RCC 7860 (cell line): ENCODE measurements at regions not wholly inside any gene's neighbourhood (a gene's known extent, or its start where the extent isn't known, plus 50 kb on each side); places are given as distances from the start of the nearest gene placed in this dataset.
"Not testable (repeated sequence)": the region's sequence is repeated elsewhere in the genome, so short reads cannot be mapped to it uniquely, and the experiment has no call there.

ENCODE experiments used
- DNase-seq: peaks from one replicate; pipeline ENCODE4 v3.0.0-alpha.2; 2015; ENCODE audit warnings: low spot score
- FAIRE-seq: peaks from 2 replicates; lab custom pipeline; 2012; peaks lifted over from hg19 to GRCh38; lab: Jason Lieb, UNC

DNA sequence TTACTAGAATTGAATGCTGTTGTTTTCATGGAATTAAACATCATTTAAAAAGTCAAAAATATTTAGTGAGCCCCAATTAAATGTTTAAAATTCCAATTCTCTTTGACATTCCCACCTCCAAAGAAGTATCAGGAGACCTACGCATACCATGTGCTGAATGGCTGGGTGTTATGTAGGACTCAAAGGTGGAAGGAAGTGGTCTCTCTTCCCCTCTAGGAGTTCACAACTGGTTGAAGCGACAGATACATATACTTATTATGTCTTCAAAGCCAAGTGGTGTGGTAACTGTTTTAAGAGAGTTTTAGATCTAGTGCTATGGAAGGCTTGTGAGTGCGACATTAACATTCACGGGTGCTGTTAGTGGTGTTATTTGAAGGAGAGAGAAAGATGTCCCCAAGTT lies 464.0 kb downstream of the ATP23 start:
- no peak for FAIRE-seq
- no peak for DNase-seq

DNA sequence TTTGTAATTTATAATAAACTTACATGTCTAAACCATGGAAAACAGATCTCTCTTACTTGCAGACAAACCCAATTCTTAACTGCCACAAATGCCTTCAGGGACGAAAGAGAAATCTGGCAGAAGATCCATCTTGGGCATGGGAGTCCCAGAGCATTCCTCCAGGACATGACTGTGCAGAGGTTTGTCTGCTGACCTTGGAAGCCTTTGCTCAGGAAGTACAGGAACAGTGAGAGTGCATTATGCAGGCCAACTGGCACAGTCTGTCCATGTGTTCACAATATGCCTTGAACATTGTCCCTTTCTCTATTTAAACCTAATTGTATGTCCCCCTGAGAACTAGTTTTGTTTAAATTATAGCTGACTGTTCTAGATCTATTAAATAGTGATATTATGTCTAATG lies 467.1 kb downstream of the ATP23 start:
- DNase-seq (no peak), FAIRE-seq (no peak)

DNA sequence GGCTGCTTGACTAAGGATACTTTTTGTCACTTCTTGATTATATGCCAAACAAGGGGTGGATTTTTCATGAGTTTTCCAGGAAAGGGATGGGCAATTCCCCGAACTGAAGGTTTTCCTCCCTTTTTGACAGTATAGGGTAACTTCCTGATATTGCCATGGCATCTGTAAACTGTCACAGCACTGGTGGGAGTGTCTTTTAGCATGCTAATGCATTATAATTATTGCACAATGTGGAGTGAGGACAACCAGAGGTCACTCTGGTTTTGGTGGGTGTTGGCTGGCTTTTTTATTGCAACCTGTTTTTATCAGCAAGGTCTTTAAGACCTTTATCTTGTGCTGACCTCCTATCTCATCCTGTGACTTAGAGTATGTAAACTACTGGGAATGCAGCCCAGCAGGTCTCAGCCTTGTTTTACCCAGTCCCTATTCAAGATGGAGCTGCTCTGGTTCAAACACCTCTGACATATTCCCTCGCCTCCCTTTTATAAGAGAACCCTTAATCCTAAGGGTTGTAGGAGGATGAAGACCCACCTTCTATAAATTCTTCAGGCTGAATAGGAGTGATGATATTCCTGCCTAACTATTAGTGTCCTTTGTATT lies 471.2 kb downstream of the ATP23 start:
- FAIRE-seq (no peak), DNase-seq (no peak)

DNA sequence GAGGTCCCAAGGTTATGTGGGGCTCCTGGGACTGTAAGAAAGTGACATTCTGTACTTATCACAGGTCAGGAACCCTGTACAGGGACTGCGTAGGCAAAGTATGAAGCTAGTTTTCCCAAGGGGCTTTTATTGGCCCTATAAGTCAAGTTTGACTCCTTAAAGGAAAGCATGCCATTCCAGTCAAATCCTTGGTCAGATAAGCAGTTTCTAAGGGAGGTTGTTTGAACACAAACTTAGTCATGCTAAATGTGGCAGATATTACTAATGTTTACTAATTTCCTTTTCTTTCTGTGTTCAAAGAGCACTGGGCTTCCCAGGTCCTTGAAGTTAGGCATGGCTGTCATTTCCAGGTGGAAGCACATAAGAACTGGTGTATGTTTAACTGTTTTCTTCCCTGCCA lies 472.4 kb downstream of the ATP23 start:
- peak; percentile 65 for FAIRE-seq
- DNase-seq: peak; percentile 70

DNA sequence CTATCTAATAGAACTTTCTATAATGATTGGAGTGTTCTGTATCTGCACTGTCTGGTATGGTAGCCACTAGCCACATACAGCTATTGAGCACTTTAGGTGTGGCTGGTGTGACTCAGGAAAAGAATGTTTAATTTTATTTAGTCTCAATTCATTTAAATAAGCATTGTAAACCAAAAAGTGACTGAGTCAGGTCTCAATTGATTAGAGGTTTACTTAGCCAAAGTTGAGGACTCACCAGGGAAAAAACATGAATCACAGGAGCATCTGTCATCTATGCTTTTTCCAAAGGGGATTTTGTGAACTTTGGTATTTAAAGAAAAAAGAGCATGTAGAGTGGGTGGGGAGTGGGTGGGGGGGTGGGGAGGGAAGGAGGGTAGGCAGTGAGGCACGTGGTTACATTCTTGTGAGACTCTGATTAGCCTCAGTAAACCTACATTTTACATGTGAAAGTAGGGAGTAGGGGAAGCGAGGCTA lies 473.1 kb downstream of the ATP23 start:
- peak; percentile 36 for DNase-seq

DNA sequence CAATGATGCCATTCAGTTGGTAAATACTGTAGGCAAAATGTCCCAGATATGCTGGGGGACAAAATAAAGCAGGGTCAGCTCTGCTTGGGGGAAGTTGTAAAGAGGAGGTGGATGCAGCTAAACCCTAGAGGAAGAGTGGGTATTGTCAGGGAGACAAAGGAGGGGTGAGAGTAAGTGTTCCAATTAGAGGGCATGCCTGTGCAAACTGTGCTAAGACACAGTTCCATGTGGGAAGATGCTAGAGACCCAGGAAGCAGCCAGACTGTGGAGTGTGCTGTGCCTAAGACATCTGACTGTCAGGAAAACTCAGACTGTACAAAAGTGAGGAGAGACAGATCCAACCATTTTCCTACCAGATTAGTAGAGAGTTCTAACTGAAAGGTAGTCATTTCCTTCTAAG lies 474.3 kb downstream of the ATP23 start:
- no peak for FAIRE-seq
- DNase-seq: no peak

More for the DNA sequence above, 473.1 kb downstream of the ATP23 start:
- no peak for FAIRE-seq

DNA sequence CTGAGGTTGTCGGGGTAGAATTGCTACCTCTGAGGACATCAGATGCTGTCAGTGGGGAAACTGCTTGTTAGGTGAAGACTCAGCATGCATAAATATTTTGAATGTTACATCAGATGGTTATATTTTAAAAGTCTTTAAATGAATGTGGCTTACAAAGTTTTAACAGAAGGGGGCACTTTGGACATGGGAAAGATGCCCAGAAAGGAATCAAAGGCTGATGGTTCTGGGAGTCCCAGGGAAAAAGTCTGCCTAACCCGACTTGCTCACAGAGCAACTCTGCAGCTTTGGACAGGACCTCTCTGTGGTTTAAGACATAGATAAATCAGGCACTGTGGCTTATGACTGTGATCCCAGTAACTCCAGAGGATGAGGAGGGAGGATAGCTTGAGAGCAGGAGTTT lies 474.9 kb downstream of the ATP23 start:
- DNase-seq (peak; percentile 37), FAIRE-seq (peak; percentile 27)

DNA sequence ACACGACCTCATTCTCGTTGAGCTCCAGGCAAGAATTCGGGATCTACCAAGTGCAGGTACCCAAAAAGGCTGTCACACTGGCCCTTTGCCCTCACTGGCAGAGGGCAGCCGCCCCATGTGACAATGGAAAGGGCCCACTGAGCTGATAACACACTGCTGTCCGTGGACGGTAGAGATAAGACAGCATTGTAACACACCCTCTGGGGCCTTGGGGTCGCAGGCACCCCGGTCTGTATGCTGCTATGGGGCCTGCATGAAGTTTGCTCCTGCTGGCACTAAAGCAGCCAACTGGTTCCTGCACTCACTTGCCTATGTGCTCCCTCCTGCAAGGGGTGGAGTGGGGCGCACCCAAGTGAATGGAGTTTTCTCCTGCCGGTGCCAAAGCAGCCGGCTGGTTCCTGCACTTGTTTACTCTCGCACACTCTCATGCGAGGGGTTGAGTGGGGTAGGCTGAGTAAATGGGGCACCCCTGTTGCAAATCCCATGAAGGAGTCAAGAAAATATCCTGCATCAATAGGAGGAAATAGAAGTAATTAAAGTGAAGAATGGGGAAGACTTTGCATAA lies 477.9 kb downstream of the ATP23 start:
- DNase-seq: no peak
- FAIRE-seq: no peak

DNA sequence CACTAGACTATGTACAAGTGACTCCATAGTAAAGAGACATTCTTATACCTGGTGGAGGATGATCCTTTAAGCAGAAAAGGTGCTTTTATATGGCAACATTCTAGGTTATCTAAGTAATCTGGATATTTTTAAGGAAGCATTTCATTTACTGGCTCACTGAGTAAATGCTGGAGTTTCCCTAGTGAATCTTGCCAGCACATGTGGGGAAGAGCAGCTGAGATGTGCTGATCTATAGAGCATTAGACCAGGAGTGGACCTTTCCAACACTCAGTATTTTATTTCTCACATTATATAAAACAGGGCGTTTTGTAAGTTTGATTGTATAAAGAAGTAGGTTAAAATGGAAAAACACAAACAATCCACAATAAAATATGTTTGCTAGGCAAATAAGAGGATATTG lies 478.5 kb downstream of the ATP23 start:
- DNase-seq (no peak), FAIRE-seq (no peak)

DNA sequence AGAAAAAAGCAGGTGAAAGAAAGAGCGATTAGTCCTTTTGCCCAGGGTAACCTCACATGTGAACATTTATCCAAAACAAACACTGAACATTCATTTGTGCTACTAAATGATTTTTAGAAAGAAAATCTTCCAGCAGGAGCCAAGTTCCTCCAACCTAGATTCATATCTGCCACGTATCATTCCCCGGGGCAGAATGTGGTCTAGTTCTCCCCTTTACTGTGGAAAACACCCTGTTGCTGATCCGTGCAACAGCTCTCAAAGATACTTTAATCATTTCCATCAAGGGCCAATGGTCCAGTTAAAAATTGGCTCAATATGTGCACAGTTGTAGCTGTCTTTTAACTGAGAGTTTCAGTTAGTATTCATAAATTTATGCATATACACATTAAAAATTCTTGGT lies 479.1 kb downstream of the ATP23 start:
- FAIRE-seq: no peak
- DNase-seq: no peak

DNA sequence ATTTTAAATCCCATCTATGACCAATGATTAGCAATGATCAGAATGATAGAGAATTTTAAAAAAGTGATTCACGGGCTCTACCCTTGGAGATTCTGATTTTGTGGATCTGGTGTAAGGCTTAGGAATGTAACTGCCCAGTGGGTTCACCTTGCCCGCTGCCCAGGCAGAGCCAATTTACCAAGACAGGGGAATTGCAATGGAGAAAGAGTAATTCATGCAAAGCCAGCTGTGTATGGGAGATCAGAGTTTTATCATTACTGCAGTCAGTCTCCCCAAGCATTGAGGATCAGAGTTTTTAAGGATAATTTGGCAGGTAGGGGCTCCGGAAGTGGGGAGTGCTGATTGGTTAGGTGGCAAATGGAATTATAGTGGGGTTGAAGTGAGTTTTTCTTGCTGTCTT lies 480.6 kb downstream of the ATP23 start:
- no peak for DNase-seq
- FAIRE-seq: no peak

DNA sequence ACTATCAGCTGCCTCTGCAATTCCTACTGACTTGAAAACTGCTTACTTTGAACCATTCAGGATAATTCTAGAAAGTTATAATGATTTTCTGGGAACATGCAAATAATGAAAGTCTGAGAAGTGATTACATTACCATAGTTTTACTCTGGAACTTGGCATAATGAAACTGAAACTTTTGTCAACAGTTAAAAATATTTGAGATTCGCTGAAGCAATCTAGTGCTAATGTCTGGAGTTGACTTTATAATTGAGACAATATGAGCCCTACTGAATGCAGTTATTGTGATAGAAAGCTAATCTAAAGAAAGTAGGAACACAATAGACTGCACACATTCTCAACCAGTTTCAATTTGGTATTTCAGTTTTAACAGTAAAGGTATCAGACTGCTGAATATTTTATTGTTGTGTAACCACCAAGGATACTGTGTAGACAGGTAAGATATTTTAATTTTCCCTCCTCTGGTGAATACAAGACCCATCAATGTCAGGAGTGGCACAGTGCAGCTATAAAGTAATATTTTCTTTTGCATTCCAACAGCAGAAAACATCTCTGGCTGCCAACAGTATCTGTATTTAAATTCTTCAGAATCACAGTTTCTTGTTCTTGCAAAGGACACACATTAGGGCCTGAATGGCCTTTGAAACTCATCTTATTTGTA lies 483.5 kb downstream of the ATP23 start:
- no peak for DNase-seq
- no peak for FAIRE-seq

DNA sequence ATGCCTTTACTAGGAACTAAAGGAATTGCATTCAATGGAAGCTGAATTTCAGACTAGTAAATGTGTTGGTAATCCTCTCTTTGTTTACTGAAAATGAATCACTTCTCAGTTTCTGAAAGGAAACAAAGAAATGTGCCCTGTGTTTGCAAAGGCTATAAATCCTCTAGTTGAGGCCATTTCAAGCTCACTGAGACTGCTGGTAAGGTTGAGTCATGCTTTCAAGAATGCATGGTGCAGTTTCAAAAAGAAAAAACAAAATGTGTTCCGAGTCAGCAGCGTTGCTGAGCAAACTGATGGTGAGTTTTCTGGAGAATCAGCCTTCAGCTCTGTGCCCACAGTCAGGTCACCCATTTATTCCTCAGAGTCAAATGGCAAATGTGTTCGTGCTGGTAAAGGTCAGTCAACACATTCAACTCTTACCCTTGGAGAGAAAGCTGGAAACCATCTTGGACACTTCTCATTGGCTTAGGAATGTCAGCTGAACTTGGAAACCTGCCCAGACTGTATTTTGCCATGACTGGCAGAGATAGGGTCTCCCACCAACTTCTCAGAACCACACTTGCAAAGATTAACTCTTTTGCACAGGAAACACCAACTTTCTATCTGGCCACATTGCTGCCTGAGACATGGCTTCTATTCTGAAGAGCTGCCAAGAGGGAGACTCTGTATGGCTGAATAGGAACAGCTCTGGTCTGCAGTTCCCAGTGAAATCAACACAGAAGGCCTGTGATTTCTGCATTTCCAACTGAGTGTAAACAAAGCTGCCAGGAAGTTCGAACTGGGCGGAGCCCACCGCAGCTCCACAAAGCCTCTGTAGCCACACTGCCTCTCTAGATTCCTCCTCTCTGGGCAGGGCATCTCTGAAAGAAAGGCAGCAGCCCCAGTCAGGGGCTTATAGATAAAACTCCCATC lies 484.4 kb downstream of the ATP23 start:
- FAIRE-seq (peak; percentile 91), DNase-seq (peak; percentile 91)

DNA sequence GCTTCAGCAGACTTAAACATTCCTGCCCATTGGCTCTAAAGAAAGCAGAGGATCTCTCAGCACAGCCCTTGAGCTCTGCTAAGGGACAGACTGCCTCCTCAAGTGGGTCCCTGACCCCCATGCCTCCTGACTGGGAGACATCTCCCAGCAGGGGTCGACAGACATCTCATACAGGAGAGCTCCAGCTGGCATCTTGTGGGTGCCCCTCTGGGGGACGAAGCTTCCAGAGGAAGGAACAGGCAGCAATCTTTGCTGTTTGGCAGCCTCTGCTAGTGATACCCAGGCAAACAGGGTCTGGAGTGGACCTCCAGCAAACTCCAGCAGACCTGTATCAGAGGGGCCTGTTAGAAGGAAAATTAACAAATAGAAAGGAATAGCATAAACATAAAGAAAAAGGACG lies 485.1 kb downstream of the ATP23 start:
- FAIRE-seq, DNase-seq: not testable (repeated sequence)

DNA sequence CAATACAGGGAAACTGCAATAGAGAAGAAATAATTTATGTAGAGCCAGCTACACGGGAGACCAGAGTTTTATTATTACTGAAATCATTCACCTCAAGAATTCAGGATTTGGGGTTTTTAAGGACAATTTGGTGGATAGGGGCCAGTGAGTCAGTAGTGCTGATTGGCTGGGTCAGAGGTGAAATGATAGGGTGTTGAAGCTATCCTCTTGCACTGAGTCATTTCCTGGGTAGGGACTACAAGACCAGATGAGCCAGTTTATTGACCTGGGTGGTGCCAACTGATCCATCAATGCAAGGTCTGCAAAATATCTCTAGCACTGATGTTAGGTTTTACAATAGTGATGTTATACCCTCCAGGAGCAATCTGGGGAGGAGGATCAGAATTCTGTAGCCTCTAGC lies 486.3 kb downstream of the LRIG3 start:
- DNase-seq (no peak), FAIRE-seq (no peak)

DNA sequence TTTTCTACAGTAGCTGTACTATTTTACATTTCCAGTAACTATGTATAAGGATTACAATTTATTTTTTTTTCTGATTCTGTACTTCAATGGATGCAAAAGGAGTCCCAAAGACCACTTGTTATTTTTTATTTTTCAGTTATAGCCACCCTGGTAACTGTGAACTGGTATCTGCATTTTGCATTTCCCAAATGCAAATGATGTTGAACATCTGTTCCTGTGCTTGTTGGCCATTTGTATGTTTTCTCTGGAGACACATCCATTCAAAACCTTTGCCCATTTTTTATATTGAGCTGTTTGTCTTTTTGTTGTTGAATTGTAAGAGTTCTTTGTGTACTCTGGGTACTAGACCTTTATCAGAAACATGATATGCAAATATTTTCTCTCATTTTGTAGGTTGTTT lies 485.6 kb downstream of the LRIG3 start:
- no peak for DNase-seq
- FAIRE-seq: no peak

DNA sequence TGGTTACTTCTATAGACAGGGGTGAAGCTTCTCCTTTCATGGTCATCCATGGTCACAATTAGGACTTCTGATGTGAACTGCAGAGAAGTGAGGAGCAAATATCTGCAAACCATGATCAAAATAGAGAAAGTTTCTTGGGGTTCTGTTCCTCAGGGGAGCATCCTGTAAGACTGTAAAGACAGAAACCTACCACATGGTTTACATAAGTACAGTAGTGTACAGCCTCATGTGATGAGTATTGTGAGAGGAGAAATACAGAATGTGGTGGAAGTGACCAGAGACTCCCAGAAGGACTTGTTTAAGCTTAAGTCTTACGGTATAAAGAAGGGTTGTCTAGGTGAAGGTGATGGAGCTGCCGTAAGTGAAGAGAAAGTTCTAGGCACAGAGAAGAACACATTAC lies 484.7 kb downstream of the LRIG3 start:
- DNase-seq: no peak
- no peak for FAIRE-seq

DNA sequence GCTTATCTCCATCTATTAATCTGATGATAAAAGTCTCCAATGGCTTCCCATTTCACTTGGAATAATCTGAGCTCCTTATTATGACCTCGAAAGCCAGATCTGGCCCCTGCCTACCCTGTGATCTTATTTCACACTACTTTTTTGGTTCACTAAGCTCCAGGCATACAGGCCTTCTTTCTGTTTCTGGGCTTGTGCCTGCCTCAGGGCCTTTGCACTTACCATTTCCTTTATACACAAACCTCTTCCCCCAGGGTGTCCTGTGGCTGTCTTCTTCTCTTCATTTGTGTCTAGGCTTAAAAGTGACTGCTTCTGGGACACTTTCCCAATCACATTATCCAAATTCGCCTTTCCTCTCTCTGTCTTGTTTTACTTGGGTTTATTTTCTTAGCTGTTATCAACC lies 478.8 kb downstream of the LRIG3 start:
- DNase-seq: no peak
- no peak for FAIRE-seq

DNA sequence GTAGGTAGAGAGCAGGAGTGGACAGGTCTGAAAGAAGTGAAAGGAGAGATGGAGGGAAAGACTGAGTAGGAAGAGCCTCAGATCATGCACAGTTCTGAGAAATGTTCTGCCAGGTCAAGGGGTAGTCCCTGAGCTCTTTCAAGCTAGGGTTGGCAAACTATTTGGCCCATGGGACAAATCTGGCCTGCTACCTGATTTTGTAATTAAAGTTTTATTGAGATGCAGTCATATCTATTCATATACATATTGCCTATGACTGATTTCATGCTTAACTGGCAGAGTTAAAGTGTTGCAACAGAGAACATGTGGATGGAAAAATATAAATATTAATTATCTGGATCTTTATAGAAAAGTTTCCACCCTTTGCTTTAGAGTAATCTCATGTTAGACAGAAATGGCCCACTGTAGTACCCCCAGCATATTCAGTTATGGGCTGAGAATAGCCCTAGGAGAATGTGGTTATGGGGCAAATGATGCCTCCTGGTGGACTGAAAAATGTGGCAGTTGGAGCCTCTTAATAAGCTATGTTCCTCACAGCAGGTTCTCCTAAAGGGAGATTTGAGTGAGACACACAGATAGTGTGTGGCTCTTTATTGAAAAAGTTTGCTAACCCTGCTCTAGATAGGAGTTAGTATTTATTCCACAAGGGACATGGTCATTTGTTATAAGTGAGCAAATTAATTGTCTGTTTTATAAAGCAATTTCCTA lies 476.9 kb downstream of the LRIG3 start:
- DNase-seq (no peak), FAIRE-seq (no peak)

DNA sequence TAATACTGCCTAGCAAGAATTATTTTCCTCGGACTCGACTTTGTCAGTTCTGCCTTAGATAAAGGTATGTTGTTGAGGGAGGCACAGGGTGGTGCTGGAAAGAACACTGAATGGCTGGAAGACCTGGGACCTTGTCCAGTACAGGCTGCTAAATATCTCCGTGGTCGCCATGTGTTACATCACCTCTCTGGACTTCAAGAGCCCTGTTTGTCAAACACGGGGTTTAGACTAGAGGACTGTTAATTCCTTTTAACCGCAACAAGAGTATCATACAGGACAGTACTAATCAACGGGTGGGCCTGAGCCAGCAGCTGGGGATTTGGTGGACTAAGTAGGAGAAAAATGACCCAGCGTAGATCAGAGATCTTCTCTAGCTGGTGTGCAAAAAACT lies 476.3 kb downstream of the LRIG3 start:
- FAIRE-seq (no peak), DNase-seq (no peak)
